ENCODE measurements at regions not wholly inside any gene's neighbourhood (a gene's known extent, or its start where the extent isn't known, plus 50 kb on each side); places are given as distances from the start of the nearest gene placed in this dataset.

DNA sequence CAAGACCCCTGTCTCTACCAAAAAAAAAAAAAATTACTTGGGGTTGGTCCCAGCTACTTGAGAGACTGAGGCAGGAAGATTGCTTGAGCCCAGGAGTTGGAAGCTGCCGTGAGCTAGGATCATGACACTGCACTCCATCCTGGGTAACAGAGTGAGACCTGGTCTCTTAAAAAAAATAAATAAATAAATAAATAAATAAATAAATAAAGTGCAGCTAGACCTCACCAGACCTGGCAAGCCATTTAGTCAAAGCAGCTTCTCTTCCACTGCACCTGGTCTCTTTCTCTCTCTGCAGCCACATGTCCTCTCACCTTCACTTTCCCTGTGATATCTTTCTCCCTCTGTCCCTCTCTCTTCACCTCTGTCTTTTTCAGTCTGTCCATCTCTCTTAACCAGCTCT lies 75.2 kb upstream of the CHCHD3 start:
- no peak for DNase-seq
- H3K36me3 ChIP-seq (replicated peaks in 1 of 2; ENCODE audit: control insufficient read depth in 1 of 2, insufficient read depth in 2 of 2, low read length in 1 of 2): no peaks in the 10 kb centered on the region
- no peaks in the 10 kb centered on the region for H3K79me2 ChIP-seq (ENCODE audit: insufficient read depth)
- no peaks in the 10 kb centered on the region for H3K9me2 ChIP-seq
- no peak overlapping the region for H3K4me2 ChIP-seq
- H3K9ac ChIP-seq: no peak overlapping the region
- TF ChIP-seq TAF1 (IDR thresholded peaks at IDR 0.05; ENCODE audit: borderline replicate concordance, low read depth, low read length) (no peak), NRF1 (IDR thresholded peaks at IDR 0.05; ENCODE audit: low read depth, low read length) (no peak), FOSL2 (IDR thresholded peaks at IDR 0.05; ENCODE audit: borderline replicate concordance, low read depth) (no peak), EP300 (IDR thresholded peaks at IDR 0.05; ENCODE audit: borderline replicate concordance in 1 of 2, low read depth in 1 of 2, low read length in 1 of 2) (no peak), GABPA (IDR thresholded peaks at IDR 0.05; ENCODE audit: low read depth) (no peak)
- TF ChIP-seq, protein P1, sequence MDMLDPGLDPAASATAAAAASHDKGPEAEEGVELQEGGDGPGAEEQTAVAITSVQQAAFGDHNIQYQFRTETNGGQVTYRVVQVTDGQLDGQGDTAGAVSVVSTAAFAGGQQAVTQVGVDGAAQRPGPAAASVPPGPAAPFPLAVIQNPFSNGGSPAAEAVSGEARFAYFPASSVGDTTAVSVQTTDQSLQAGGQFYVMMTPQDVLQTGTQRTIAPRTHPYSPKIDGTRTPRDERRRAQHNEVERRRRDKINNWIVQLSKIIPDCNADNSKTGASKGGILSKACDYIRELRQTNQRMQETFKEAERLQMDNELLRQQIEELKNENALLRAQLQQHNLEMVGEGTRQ (IDR thresholded peaks at IDR 0.05; ENCODE audit: borderline replicate concordance, low read depth, low read length): no peak
- H2AFZ ChIP-seq (ENCODE audit: low read depth): no peak overlapping the region
- no peaks in the 10 kb centered on the region for H3F3A ChIP-seq (replicated peaks; ENCODE audit: insufficient read depth)
- no peaks in the 10 kb centered on the region for H3K9me3 ChIP-seq
- ChIA-PET POLR2A (interaction anchor here (0.6 kb wide), 1 partner anchor 10 kb away, joined by 3 read pairs; no protein-coding TSS in a partner anchor), CTCF (interaction anchor here (1.1 to 1.2 kb wide), 2 partner anchors 18 to 187 kb away, joined by 4 to 6 read pairs; no protein-coding TSS in a partner anchor)
- no peak overlapping the region for H3K4me3 ChIP-seq (ENCODE audit: low read depth in 2 of 2, low read length in 1 of 2)
- WGBS (ENCODE audit: low lambda C conversion rate): 100% methylated on average over 1 of the region's 1 CpG
- no peaks in the 10 kb centered on the region for H4K20me1 ChIP-seq (ENCODE audit: insufficient read depth)
- no peaks in the 10 kb centered on the region for H3K27me3 ChIP-seq (ENCODE audit: insufficient read depth)
- no peak overlapping the region for H3K27ac ChIP-seq (ENCODE audit: low read depth in 2 of 2, low read length in 1 of 2)
- no peaks in the 10 kb centered on the region; a peak in 1 of 4 replicates for H3K4me1 ChIP-seq (ENCODE audit: control insufficient read depth in 1 of 2, insufficient read depth in 2 of 2, low read depth in 1 of 2, low read length in 1 of 2)

DNA sequence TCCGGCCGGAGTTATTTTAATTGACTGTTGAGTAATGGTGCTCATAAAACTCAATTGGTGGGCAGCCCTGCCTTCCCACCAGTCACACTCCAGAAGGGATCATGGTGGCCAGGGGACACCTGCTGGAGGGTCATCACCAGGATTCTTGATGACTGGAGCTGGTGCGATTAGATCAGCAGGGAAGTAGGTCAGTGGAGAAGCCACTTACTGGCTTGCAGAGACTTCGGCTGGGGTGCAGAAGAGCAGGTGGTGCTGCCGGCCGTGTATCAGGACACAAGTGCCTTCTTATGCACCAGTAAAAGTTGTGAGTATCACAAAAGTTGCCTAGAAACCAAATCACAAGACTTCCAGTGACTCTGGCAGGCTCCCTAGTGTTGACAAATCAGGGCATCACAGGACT lies 82.6 kb upstream of the CHCHD3 start:
- no peak overlapping the region for H2AFZ ChIP-seq (ENCODE audit: low read depth)
- H3K4me3 ChIP-seq (ENCODE audit: low read depth in 2 of 2, low read length in 1 of 2): no peak overlapping the region
- H4K20me1 ChIP-seq (ENCODE audit: insufficient read depth): no peaks in the 10 kb centered on the region
- ChIA-PET CTCF (interaction anchor here (1.6 kb wide), 1 partner anchor 11 kb away, joined by 5 read pairs; no protein-coding TSS in a partner anchor), POLR2A (no interaction called here)
- WGBS (ENCODE audit: low lambda C conversion rate): 79% methylated on average over 6 of the region's 6 CpGs
- H3K9me3 ChIP-seq: no peaks in the 10 kb centered on the region
- no peak overlapping the region for H3K27ac ChIP-seq (ENCODE audit: low read depth in 2 of 2, low read length in 1 of 2)
- H3K36me3 ChIP-seq (replicated peaks in 1 of 2; ENCODE audit: control insufficient read depth in 1 of 2, insufficient read depth in 2 of 2, low read length in 1 of 2): no peaks in the 10 kb centered on the region
- H3K79me2 ChIP-seq (ENCODE audit: insufficient read depth): no peaks in the 10 kb centered on the region
- DNase-seq: no peak
- no peak overlapping the region for H3K4me2 ChIP-seq
- H3F3A ChIP-seq (replicated peaks; ENCODE audit: insufficient read depth): no peaks in the 10 kb centered on the region
- H3K9ac ChIP-seq: no peak overlapping the region
- H3K4me1 ChIP-seq (ENCODE audit: control insufficient read depth in 1 of 2, insufficient read depth in 2 of 2, low read depth in 1 of 2, low read length in 1 of 2): no peaks in the 10 kb centered on the region; a peak in 1 of 4 replicates
- H3K27me3 ChIP-seq (ENCODE audit: insufficient read depth): no peaks in the 10 kb centered on the region
- H3K9me2 ChIP-seq: no peaks in the 10 kb centered on the region
- TF ChIP-seq, protein P2, sequence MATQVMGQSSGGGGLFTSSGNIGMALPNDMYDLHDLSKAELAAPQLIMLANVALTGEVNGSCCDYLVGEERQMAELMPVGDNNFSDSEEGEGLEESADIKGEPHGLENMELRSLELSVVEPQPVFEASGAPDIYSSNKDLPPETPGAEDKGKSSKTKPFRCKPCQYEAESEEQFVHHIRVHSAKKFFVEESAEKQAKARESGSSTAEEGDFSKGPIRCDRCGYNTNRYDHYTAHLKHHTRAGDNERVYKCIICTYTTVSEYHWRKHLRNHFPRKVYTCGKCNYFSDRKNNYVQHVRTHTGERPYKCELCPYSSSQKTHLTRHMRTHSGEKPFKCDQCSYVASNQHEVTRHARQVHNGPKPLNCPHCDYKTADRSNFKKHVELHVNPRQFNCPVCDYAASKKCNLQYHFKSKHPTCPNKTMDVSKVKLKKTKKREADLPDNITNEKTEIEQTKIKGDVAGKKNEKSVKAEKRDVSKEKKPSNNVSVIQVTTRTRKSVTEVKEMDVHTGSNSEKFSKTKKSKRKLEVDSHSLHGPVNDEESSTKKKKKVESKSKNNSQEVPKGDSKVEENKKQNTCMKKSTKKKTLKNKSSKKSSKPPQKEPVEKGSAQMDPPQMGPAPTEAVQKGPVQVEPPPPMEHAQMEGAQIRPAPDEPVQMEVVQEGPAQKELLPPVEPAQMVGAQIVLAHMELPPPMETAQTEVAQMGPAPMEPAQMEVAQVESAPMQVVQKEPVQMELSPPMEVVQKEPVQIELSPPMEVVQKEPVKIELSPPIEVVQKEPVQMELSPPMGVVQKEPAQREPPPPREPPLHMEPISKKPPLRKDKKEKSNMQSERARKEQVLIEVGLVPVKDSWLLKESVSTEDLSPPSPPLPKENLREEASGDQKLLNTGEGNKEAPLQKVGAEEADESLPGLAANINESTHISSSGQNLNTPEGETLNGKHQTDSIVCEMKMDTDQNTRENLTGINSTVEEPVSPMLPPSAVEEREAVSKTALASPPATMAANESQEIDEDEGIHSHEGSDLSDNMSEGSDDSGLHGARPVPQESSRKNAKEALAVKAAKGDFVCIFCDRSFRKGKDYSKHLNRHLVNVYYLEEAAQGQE (IDR thresholded peaks at IDR 0.05; ENCODE audit: low read depth, low read length): no peak
- TF ChIP-seq CHD2 (IDR thresholded peaks at IDR 0.05; ENCODE audit: low read length, partially characterized antibody) (no peak), SIN3A (IDR thresholded peaks at IDR 0.05; ENCODE audit: borderline replicate concordance, low read depth, low read length) (no peak), GATA2 (CRISPR knock-in tag; IDR thresholded peaks at IDR 0.05) (no peak), FOXM1 (IDR thresholded peaks at IDR 0.05; ENCODE audit: low read depth) (no peak), POLR2AphosphoS5 (IDR thresholded peaks at IDR 0.05; ENCODE audit: low read depth, low read length) (no peak), RCOR1 (IDR thresholded peaks at IDR 0.05; ENCODE audit: low read length) (no peak), MEF2A (IDR thresholded peaks at IDR 0.05; ENCODE audit: borderline replicate concordance, low read depth) (no peak), YY1 (IDR thresholded peaks at IDR 0.05; ENCODE audit: low read depth) (no peak), RAD21 (IDR thresholded peaks at IDR 0.05; ENCODE audit: low read length) (no peak), ELF1 (IDR thresholded peaks at IDR 0.05) (no peak), TCF12 (IDR thresholded peaks at IDR 0.05) (no peak), GABPA (IDR thresholded peaks at IDR 0.05; ENCODE audit: low read depth) (no peak), EZH2phosphoT487 (IDR thresholded peaks at IDR 0.05; ENCODE audit: borderline replicate concordance, low read depth) (no peak), RFX5 (IDR thresholded peaks at IDR 0.05; ENCODE audit: low read length) (no peak)
- TF ChIP-seq, protein P3, sequence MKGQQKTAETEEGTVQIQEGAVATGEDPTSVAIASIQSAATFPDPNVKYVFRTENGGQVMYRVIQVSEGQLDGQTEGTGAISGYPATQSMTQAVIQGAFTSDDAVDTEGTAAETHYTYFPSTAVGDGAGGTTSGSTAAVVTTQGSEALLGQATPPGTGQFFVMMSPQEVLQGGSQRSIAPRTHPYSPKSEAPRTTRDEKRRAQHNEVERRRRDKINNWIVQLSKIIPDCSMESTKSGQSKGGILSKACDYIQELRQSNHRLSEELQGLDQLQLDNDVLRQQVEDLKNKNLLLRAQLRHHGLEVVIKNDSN (IDR thresholded peaks at IDR 0.05; ENCODE audit: borderline replicate concordance, low read depth): no peak
- TF ChIP-seq, protein P4, sequence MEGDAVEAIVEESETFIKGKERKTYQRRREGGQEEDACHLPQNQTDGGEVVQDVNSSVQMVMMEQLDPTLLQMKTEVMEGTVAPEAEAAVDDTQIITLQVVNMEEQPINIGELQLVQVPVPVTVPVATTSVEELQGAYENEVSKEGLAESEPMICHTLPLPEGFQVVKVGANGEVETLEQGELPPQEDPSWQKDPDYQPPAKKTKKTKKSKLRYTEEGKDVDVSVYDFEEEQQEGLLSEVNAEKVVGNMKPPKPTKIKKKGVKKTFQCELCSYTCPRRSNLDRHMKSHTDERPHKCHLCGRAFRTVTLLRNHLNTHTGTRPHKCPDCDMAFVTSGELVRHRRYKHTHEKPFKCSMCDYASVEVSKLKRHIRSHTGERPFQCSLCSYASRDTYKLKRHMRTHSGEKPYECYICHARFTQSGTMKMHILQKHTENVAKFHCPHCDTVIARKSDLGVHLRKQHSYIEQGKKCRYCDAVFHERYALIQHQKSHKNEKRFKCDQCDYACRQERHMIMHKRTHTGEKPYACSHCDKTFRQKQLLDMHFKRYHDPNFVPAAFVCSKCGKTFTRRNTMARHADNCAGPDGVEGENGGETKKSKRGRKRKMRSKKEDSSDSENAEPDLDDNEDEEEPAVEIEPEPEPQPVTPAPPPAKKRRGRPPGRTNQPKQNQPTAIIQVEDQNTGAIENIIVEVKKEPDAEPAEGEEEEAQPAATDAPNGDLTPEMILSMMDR (IDR thresholded peaks at IDR 0.05): no peak
- TF ChIP-seq, protein P5, sequence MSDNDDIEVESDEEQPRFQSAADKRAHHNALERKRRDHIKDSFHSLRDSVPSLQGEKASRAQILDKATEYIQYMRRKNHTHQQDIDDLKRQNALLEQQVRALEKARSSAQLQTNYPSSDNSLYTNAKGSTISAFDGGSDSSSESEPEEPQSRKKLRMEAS (IDR thresholded peaks at IDR 0.05; ENCODE audit: low read depth): no peak

Data from SK-N-SH (cell line).